ENCODE measurements at regions not wholly inside any gene's neighbourhood (a gene's known extent, or its start where the extent isn't known, plus 50 kb on each side); places are given as distances from the start of the nearest gene placed in this dataset.

DNA sequence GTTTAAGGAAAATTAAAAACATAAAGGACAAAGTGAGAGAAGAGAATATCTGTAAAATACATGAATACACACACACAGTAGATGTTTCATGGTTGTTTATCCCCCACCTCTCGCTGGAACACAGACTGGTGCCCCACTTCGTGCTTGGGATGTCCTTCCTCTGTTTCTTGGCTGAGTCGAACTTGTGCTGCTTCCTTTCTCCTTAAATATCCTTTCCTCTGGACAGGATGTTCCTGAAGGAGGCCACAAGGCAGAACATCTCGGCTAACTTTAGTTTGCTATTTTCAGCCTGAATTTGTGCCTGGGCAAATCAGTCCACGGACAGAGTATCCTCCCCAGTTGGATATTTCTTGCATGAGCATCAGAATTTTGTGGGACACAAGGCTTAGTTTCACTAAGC is 54.7 kb upstream of the ZMYND8 start (continued):
- TF ChIP-seq, protein P1, sequence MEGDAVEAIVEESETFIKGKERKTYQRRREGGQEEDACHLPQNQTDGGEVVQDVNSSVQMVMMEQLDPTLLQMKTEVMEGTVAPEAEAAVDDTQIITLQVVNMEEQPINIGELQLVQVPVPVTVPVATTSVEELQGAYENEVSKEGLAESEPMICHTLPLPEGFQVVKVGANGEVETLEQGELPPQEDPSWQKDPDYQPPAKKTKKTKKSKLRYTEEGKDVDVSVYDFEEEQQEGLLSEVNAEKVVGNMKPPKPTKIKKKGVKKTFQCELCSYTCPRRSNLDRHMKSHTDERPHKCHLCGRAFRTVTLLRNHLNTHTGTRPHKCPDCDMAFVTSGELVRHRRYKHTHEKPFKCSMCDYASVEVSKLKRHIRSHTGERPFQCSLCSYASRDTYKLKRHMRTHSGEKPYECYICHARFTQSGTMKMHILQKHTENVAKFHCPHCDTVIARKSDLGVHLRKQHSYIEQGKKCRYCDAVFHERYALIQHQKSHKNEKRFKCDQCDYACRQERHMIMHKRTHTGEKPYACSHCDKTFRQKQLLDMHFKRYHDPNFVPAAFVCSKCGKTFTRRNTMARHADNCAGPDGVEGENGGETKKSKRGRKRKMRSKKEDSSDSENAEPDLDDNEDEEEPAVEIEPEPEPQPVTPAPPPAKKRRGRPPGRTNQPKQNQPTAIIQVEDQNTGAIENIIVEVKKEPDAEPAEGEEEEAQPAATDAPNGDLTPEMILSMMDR (conservative IDR thresholded peaks at IDR 0.05; ENCODE audit: low read depth in 2 of 2), result no peak
- TF ChIP-seq ZNF331 (CRISPR knock-in tag; IDR thresholded peaks at IDR 0.05; ENCODE audit: low read depth) (no peak), STAT1 (IDR thresholded peaks at IDR 0.05; ENCODE audit: unreplicated experiment) (no peak), ETS1 (IDR thresholded peaks at IDR 0.05) (no peak), CREB1 (CRISPR knock-in tag; IDR thresholded peaks at IDR 0.05; ENCODE audit: low read depth) (no peak), EZH2phosphoT487 (IDR thresholded peaks at IDR 0.05; ENCODE audit: unreplicated experiment) (no peak), NANOG (IDR thresholded peaks at IDR 0.05; ENCODE audit: borderline replicate concordance) (no peak), POLR2AphosphoS5 (IDR thresholded peaks at IDR 0.05; ENCODE audit: low read depth) (no peak)

- H3K4me1 ChIP-seq (ENCODE audit: insufficient read depth), result no peaks in the 10 kb centered on the region
- H3K4me3 Mint-ChIP-seq, result no peak overlapping the region
- H3K79me2 ChIP-seq (replicated peaks; ENCODE audit: insufficient read depth), result no peaks in the 10 kb centered on the region
- H3K27me3 ChIP-seq (ENCODE audit: insufficient read depth), result no peaks in the 10 kb centered on the region
- H3K9me3 Mint-ChIP-seq, result no peaks in the 10 kb centered on the region
- H3K27ac Mint-ChIP-seq, result no peak overlapping the region
- H3K4me2 ChIP-seq, result no peak overlapping the region
- TF ChIP-seq REST (IDR thresholded peaks at IDR 0.05; ENCODE audit: unreplicated experiment) (no peak), POLR2AphosphoS5 (IDR thresholded peaks at IDR 0.05; ENCODE audit: low read depth) (no peak), EZH2phosphoT487 (IDR thresholded peaks at IDR 0.05; ENCODE audit: unreplicated experiment) (no peak), STAT1 (IDR thresholded peaks at IDR 0.05; ENCODE audit: unreplicated experiment) (no peak), CREB1 (CRISPR knock-in tag; IDR thresholded peaks at IDR 0.05; ENCODE audit: low read depth) (no peak), JUNB (IDR thresholded peaks at IDR 0.05; ENCODE audit: unreplicated experiment) (no peak), ZNF331 (CRISPR knock-in tag; IDR thresholded peaks at IDR 0.05; ENCODE audit: low read depth) (no peak)
- DNase-seq (ENCODE audit: low spot score) (no peak), ATAC-seq (no peak)
- no peaks in the 10 kb centered on the region for H3K4me1 Mint-ChIP-seq
- H4K20me1 ChIP-seq (replicated peaks; ENCODE audit: insufficient read depth), result no peaks in the 10 kb centered on the region
- H3K27ac ChIP-seq (ENCODE audit: low read depth), result no peak overlapping the region
- H2AFZ ChIP-seq, result no peak overlapping the region; the same call in 1 of the 2 replicates
- no peak overlapping the region for H3K4me3 ChIP-seq
- H3K36me3 Mint-ChIP-seq (ENCODE audit: low read depth), result no peaks in the 10 kb centered on the region
- H3F3A ChIP-seq (replicated peaks; ENCODE audit: low read depth), result 0 out of 2 replicates have a peak, but pooled peaks cover 6% of the 10 kb centered on the region
- no peaks in the 10 kb centered on the region for H3K9me2 ChIP-seq (ENCODE audit: insufficient read depth)
- no peaks in the 10 kb centered on the region for H3K36me3 ChIP-seq (ENCODE audit: insufficient read depth)
- H3K27me3 Mint-ChIP-seq (ENCODE audit: insufficient read depth, low read depth, poor library complexity), result peaks cover 4% of the 10 kb centered on the region
Observed at GRCh38 chr20:47412083-47412482, 55.6 kb upstream of the ZMYND8 start.
